ENCODE measurements at regions not wholly inside any gene's neighbourhood (a gene's known extent, or its start where the extent isn't known, plus 50 kb on each side); places are given as distances from the start of the nearest gene placed in this dataset.
"Not testable (repeated sequence)": the region's sequence is repeated elsewhere in the genome, so short reads cannot be mapped to it uniquely, and the experiment has no call there.

GRCh38 chr11:24206030-24206429, 290.8 kb upstream of the LUZP2 start:
- DNase-seq (ENCODE audit: insufficient read length, low spot score) = no peak

GRCh38 chr11:24206511-24206910, 290.3 kb upstream of the LUZP2 start:
- TF ChIP-seq, protein P1, sequence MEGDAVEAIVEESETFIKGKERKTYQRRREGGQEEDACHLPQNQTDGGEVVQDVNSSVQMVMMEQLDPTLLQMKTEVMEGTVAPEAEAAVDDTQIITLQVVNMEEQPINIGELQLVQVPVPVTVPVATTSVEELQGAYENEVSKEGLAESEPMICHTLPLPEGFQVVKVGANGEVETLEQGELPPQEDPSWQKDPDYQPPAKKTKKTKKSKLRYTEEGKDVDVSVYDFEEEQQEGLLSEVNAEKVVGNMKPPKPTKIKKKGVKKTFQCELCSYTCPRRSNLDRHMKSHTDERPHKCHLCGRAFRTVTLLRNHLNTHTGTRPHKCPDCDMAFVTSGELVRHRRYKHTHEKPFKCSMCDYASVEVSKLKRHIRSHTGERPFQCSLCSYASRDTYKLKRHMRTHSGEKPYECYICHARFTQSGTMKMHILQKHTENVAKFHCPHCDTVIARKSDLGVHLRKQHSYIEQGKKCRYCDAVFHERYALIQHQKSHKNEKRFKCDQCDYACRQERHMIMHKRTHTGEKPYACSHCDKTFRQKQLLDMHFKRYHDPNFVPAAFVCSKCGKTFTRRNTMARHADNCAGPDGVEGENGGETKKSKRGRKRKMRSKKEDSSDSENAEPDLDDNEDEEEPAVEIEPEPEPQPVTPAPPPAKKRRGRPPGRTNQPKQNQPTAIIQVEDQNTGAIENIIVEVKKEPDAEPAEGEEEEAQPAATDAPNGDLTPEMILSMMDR (IDR thresholded peaks at IDR 0.05; ENCODE audit: insufficient read depth, missing control alignments) = no peak
- no peak for FAIRE-seq

More at GRCh38 chr11:24206030-24206429, 290.8 kb upstream of the LUZP2 start:
- FAIRE-seq = no peak
- TF ChIP-seq, protein P1 (IDR thresholded peaks at IDR 0.05; ENCODE audit: insufficient read depth, missing control alignments) = no peak

GRCh38 chr11:24216488-24216887, 280.4 kb upstream of the LUZP2 start:
- TF ChIP-seq, protein P1 (IDR thresholded peaks at IDR 0.05; ENCODE audit: insufficient read depth, missing control alignments) = no peak
- FAIRE-seq (no peak), DNase-seq (ENCODE audit: insufficient read length, low spot score) (no peak)

More at GRCh38 chr11:24206511-24206910, 290.3 kb upstream of the LUZP2 start:
- no peak for DNase-seq (ENCODE audit: insufficient read length, low spot score)

GRCh38 chr11:24217319-24217718, 279.5 kb upstream of the LUZP2 start:
- FAIRE-seq; DNase-seq (ENCODE audit: insufficient read length, low spot score): not testable (repeated sequence)

DNA sequence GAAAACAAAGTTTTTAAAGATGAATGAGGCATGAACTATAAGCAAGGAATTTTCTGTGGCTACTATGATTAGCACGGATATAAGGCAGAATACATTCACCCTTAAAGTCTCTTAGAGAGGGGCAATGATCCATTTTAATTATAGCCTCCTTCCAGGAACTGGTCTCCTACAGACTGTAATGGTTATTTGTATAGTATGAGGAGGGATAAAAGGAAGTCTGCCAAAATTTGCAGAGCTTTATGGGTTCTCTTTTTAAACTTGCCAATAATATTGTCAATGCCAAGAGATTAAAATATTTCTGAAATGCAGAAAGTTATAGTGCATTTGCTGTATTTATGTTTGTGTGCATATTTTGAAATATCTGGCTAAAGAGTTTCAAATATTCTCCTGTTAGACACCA, 271.4 kb upstream of the LUZP2 start:
- DNase-seq (ENCODE audit: insufficient read length, low spot score) (no peak), FAIRE-seq (no peak)
- TF ChIP-seq, protein P1 (IDR thresholded peaks at IDR 0.05; ENCODE audit: insufficient read depth, missing control alignments) = no peak

- TF ChIP-seq, protein P1 (IDR thresholded peaks at IDR 0.05; ENCODE audit: insufficient read depth, missing control alignments) = no peak
- DNase-seq (ENCODE audit: insufficient read length, low spot score) (no peak), FAIRE-seq (no peak)
These were observed 270.2 kb upstream of the LUZP2 start for GRCh38 chr11:24226606-24227005.

DNA sequence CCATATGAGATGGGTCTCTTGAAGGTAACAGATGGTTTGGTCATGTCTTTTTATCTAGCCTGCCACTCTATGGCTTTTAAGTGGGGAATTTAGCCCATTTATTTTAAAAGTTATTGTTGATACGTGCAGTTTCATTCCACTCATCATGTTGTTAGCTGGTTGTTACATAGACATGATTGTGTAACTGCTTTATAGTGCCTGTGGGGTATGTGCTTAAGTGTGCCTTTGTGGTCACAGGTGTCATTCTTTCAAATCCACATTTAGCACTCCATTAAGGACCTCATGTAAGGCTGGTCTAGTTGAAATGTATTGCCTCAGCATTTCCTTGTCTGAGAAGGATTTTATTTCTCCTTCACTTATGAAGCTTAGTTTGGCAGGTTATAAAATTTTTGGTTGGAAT, 263.8 kb upstream of the LUZP2 start:
- DNase-seq (ENCODE audit: insufficient read length, low spot score) = no peak
- TF ChIP-seq, protein P1 (IDR thresholded peaks at IDR 0.05; ENCODE audit: insufficient read depth, missing control alignments) = no peak
- no peak for FAIRE-seq

Data from D721Med (cell line).